Activated CD4-positive, alpha-beta T cell treated with anti-CD3 and anti-CD28 coated beads for 36 hours (primary cell): ENCODE measurements at regions not wholly inside any gene's neighbourhood (a gene's known extent, or its start where the extent isn't known, plus 50 kb on each side); places are given as distances from the start of the nearest gene placed in this dataset.

Experiments used
- ATAC-seq: fragments of 200-7000 bp; cut with Tn5 transposase; one replicate; pipeline ENCODE4 v1.10.0; 2021; ENCODE audit warnings: mild to moderate bottlenecking, moderate library complexity
- CTCF ChIA-PET: fragments of 350-600 bp; sonication (Branson Sonifier 250); formaldehyde crosslinking; loops from one replicate; lab custom pipeline; 2021; ENCODE audit warnings: antibody characterized with exemption; lab: Charles Lee
- POLR2A ChIA-PET: fragments of 350-600 bp; sonication (Branson Sonifier 250); formaldehyde crosslinking; loops from one replicate; lab custom pipeline; 2021; ENCODE audit warnings: antibody characterized with exemption, inconsistent platforms; lab: Charles Lee
- DNase-seq: peaks from one replicate; pipeline ENCODE4 v3.0.0-alpha.2; 2020
- H3K27ac Mint-ChIP-seq: one replicate; pipeline ENCODE4 v1.8.0; 2021; ENCODE audit warnings: mixed read lengths
- H3K27me3 Mint-ChIP-seq: one replicate; pipeline ENCODE4 v1.8.0; 2021; ENCODE audit warnings: mixed read lengths
- H3K36me3 Mint-ChIP-seq: one replicate; pipeline ENCODE4 v1.8.0; 2021; ENCODE audit warnings: low read depth, mixed read lengths
- H3K4me1 Mint-ChIP-seq: one replicate; pipeline ENCODE4 v1.8.0; 2021; ENCODE audit warnings: mixed read lengths
- H3K4me3 Mint-ChIP-seq: one replicate; pipeline ENCODE4 v1.8.0; 2021; ENCODE audit warnings: mild to moderate bottlenecking, moderate library complexity, mixed read lengths
- H3K9me3 Mint-ChIP-seq: one replicate; pipeline ENCODE4 v1.8.0; 2021; ENCODE audit warnings: low read depth, mixed read lengths
- intact Hi-C, 2 experiments: fragments of 100-400 bp; cut with DNase I in 1 of 2; cut with micrococcal nuclease in 1 of 2; formaldehyde crosslinking; loops; one replicate each; pipeline versions ENCODE4 v1.14.2 to v1.15.1; 2022 to 2024; cut with DNase I, micrococcal nuclease

DNA sequence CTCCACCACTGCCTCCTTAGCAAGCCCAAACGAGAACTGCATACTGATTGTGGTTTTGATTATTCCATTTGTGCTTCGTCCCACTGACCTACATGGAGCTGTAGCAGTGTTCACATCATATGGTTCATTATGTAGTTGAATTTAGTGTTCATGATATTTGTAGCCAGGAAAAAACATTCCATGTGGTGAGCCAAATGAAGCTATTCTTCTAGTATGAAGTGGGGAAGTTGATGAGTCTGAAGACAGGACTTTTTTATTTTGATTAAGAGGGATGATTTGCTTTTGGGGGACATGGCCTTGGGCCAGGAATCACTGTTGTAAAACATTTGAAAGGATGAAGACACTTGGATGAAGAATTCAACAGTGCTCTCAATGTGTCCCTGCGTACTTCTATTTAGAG is 192.9 kb upstream of the SLC27A6 start:
- Mint-ChIP-seq H3K4me3 (no peak overlapping the region), H3K36me3 (no peaks in the 10 kb centered on the region), H3K27ac (no peak overlapping the region), H3K27me3 (peaks cover 10% of the 10 kb centered on the region), H3K4me1 (peaks cover 9% of the 10 kb centered on the region), H3K9me3 (no peaks in the 10 kb centered on the region)
- ATAC-seq: no peak
- no peak for DNase-seq
- intact Hi-C loops: no loop called here
- CTCF ChIA-PET: no interaction called here
- POLR2A ChIA-PET: no interaction called here

DNA sequence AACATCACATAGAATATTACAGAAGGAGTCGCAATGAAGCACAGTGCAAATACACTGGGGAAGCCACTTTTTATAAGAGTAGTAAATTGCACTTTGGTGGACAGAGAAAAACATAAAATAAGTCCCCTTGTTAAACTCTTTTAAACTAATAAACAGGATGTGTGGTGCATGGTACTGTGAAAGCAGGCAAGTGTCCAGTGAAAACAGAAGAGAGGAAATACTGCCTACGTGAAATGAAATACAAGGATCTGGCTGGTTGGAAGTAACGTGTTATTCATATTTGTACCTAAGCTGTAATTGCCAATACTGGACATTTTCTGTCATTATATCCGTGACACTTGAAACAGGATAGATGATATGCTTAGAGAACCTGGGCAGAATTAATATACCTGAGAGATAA is 191.9 kb upstream of the SLC27A6 start:
- Mint-ChIP-seq H3K27me3 (peaks cover 10% of the 10 kb centered on the region), H3K36me3 (no peaks in the 10 kb centered on the region), H3K27ac (no peak overlapping the region), H3K9me3 (no peaks in the 10 kb centered on the region), H3K4me3 (no peak overlapping the region), H3K4me1 (peaks cover 14% of the 10 kb centered on the region)
- ChIA-PET POLR2A (no interaction called here), CTCF (no interaction called here)
- intact Hi-C loops: no loop called here
- no peak for DNase-seq
- ATAC-seq: no peak

DNA sequence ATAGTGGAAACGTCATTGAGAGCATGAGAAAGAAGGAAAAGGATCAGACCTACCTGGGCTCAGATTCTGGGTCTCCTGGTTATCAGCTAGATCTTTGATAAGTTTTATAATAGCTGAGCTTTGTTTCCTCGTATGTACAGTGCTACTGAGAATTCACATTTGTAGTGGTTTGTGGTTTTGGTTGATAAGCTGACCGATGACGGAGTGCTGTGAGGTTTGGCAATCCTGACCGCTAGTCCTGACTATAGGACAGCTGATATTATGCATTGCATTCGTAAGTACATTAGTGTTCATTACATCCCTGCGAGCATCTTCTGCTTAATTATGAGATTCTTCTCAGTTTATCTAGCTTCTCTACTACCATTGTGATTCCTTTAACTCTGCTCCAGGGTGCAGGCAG is 190.7 kb upstream of the SLC27A6 start:
- Mint-ChIP-seq H3K4me1 (peaks cover 14% of the 10 kb centered on the region), H3K4me3 (no peak overlapping the region), H3K36me3 (no peaks in the 10 kb centered on the region), H3K9me3 (no peaks in the 10 kb centered on the region), H3K27ac (no peak overlapping the region), H3K27me3 (peaks cover 10% of the 10 kb centered on the region)
- intact Hi-C loops: no loop called here
- CTCF ChIA-PET: no interaction called here
- DNase-seq (no peak), ATAC-seq (no peak)
- POLR2A ChIA-PET: no interaction called here

DNA sequence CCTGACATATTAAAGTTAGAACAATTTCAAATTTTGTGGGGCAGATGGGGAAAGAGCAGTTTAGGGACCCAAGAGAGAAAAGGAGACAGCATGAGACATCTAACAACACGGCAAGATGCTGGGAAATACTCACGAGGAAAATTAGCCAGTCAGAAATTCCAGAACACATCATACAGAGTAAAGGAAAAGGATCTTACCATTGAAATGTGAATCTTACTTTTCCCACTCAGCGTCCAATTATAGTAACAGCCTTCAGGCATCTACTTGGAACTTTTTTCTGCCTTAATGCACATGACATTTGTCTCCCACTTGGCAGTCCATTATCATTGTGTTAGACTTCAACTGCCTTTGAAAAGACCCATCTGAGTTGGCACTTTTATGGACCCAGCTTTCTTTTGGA is 189.7 kb upstream of the SLC27A6 start:
- peaks cover 14% of the 10 kb centered on the region for H3K4me1 Mint-ChIP-seq
- no peaks in the 10 kb centered on the region for H3K36me3 Mint-ChIP-seq
- no peaks in the 10 kb centered on the region for H3K9me3 Mint-ChIP-seq
- ChIA-PET CTCF (no interaction called here), POLR2A (no interaction called here)
- no peak overlapping the region for H3K27ac Mint-ChIP-seq
- no peak overlapping the region for H3K4me3 Mint-ChIP-seq
- DNase-seq: no peak
- intact Hi-C loops: no loop called here
- H3K27me3 Mint-ChIP-seq: peaks cover 10% of the 10 kb centered on the region
- ATAC-seq: no peak

DNA sequence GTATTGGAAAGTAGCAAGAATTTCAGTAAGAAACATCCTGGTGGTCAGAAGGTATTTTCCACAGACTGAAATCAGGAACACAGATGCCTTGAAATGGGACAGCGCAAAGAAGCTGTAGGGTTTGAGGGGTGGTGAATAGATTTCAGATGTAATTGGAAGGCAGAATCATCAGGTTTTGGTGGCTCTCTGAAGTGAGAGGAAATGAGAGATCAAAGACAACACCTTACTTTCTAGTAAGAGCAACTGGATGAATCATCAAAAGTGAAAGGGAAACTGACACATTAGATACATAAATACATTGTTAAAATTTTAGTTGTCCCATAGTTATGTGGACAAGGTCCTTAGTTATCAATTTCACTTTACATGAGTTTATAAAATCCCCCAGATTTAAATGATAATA is 188.2 kb upstream of the SLC27A6 start:
- intact Hi-C loops: no loop called here
- no peaks in the 10 kb centered on the region for H3K36me3 Mint-ChIP-seq
- no peaks in the 10 kb centered on the region for H3K9me3 Mint-ChIP-seq
- ChIA-PET POLR2A (no interaction called here), CTCF (no interaction called here)
- DNase-seq (no peak), ATAC-seq (peak; percentile 81)
- H3K27me3 Mint-ChIP-seq: peaks cover 10% of the 10 kb centered on the region
- H3K4me1 Mint-ChIP-seq: peaks cover 14% of the 10 kb centered on the region
- no peak overlapping the region for H3K4me3 Mint-ChIP-seq
- H3K27ac Mint-ChIP-seq: no peak overlapping the region

DNA sequence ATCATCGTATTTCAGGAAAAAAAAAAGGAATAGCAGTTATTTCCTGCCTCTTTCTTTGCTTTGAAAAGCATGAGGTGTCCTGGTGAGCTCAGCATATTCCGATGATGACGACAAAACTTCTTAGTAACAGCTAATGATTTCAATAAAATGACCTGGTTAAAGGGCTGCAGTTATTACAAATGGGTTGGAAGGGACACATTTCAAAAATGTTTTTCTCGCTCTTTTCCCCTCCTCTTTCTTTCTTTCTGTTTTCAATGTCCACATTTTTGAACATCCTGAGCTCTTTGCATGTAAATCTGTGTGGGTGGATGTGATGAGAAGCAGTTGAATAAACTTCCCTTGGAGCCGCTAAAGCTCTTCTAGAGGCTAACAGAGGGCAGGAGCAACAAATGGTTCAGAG is 186.8 kb upstream of the SLC27A6 start:
- no peaks in the 10 kb centered on the region for H3K9me3 Mint-ChIP-seq
- CTCF ChIA-PET: interaction anchor here (0.7 to 1.0 kb wide), 2 partner anchors 16 to 1029 kb away, joined by 3 read pairs; no protein-coding TSS in a partner anchor
- peaks cover 14% of the 10 kb centered on the region for H3K4me1 Mint-ChIP-seq

DNA sequence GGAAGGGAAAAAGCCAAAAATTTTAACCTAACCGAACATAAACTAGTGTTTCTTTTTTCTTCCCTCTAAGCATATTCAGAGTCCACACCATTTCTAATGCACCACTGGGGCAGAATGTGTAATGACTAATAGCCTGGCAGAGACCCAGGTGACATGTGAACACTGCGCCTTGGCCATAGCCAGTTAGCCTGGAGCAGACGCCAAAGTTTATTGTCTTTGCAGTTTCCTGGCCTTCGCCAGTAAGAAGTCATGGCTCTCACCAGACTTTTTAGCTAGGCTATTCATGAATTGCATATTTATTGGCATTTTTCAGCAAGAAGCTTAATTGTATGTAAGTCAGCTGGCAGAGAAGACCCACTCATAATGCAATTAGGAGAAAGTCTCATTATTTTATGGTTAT is 182.8 kb upstream of the SLC27A6 start:
- ChIA-PET POLR2A (no interaction called here), CTCF (no interaction called here)
- H3K27me3 Mint-ChIP-seq: no peaks in the 10 kb centered on the region
- intact Hi-C loops: no loop called here
- no peak for DNase-seq
- no peaks in the 10 kb centered on the region for H3K9me3 Mint-ChIP-seq
- peaks cover 4% of the 10 kb centered on the region for H3K4me1 Mint-ChIP-seq
- no peaks in the 10 kb centered on the region for H3K36me3 Mint-ChIP-seq
- no peak for ATAC-seq
- no peak overlapping the region for H3K4me3 Mint-ChIP-seq
- no peak overlapping the region for H3K27ac Mint-ChIP-seq

More for the DNA sequence above, 186.8 kb upstream of the SLC27A6 start:
- H3K27me3 Mint-ChIP-seq: peaks cover 6% of the 10 kb centered on the region
- intact Hi-C loops: no loop called here
- POLR2A ChIA-PET: no interaction called here
- H3K36me3 Mint-ChIP-seq: no peaks in the 10 kb centered on the region
- ATAC-seq (no peak), DNase-seq (no peak)
- no peak overlapping the region for H3K27ac Mint-ChIP-seq
- H3K4me3 Mint-ChIP-seq: no peak overlapping the region

DNA sequence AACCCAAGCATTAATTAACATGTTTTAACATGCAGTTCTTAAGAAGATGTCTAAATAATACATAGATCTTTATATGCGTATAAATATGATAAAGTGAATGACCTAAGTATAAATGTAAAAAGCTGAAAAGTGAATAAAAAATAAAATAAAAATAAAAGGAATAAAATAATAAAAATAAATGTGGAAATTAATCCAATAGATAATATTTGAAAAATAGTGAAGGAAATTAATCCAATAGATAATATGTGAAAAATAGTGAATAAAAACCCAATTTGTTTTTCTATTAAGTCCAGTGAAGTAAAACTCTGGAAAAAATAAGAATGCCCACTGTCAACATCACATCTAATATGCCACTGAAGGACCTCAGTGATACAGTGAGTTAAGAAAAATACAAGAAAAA is 180.6 kb upstream of the SLC27A6 start:
- no peak for DNase-seq
- no peak for ATAC-seq
- CTCF ChIA-PET: no interaction called here
- Mint-ChIP-seq H3K4me1 (no peaks in the 10 kb centered on the region), H3K4me3 (no peak overlapping the region), H3K9me3 (no peaks in the 10 kb centered on the region), H3K27me3 (no peaks in the 10 kb centered on the region), H3K36me3 (no peaks in the 10 kb centered on the region), H3K27ac (no peak overlapping the region)
- POLR2A ChIA-PET: no interaction called here
- intact Hi-C loops: no loop called here

DNA sequence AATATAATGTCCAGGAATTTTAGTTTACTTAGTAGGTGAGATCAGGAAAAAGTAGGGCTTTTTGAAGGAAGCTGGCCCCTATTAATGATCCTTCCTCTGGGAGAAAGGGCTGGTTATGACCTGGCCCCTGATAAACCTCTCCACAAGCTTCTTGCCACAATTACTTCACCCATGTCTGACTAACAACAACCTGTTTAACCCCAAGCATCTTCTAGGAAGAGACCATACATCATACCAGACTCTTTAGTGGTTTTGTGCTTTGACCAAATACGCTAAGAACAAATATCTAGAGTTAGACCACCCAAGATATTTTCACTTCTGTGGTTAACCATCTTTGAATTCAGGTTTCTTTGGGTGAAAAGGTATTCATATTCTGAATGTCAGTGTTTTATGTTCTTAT is 174.0 kb upstream of the SLC27A6 start:
- Mint-ChIP-seq H3K4me3 (no peak overlapping the region), H3K4me1 (no peaks in the 10 kb centered on the region), H3K27me3 (no peaks in the 10 kb centered on the region), H3K9me3 (no peaks in the 10 kb centered on the region), H3K36me3 (no peaks in the 10 kb centered on the region), H3K27ac (no peak overlapping the region)
- intact Hi-C loops: no loop called here
- CTCF ChIA-PET: no interaction called here
- ATAC-seq (no peak), DNase-seq (no peak)
- POLR2A ChIA-PET: no interaction called here

DNA sequence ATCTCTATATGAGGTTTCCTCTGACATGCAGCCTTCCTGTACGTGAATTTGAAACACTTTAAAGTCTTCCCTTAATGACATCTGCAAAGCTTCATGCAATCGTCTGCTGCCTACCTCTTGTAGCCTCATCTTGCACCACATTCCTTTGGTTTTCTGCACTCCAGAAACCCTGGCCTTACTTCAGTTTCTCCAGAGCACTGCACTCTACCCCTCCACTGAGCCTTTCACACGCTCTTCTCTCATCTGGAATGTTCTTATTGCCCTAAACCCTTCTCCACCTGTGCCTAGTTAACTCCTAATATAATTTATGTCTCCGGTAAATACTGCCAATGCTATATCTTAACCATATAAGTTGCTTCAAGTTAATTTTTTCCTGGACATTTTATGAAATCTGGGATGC is 168.8 kb upstream of the SLC27A6 start:
- POLR2A ChIA-PET: no interaction called here
- peaks cover 2% of the 10 kb centered on the region for H3K27me3 Mint-ChIP-seq
- ATAC-seq (no peak), DNase-seq (no peak)
- H3K27ac Mint-ChIP-seq: no peak overlapping the region
- no peaks in the 10 kb centered on the region for H3K4me1 Mint-ChIP-seq
- CTCF ChIA-PET: no interaction called here
- intact Hi-C loops: no loop called here
- no peaks in the 10 kb centered on the region for H3K9me3 Mint-ChIP-seq
- H3K36me3 Mint-ChIP-seq: no peaks in the 10 kb centered on the region
- no peak overlapping the region for H3K4me3 Mint-ChIP-seq

DNA sequence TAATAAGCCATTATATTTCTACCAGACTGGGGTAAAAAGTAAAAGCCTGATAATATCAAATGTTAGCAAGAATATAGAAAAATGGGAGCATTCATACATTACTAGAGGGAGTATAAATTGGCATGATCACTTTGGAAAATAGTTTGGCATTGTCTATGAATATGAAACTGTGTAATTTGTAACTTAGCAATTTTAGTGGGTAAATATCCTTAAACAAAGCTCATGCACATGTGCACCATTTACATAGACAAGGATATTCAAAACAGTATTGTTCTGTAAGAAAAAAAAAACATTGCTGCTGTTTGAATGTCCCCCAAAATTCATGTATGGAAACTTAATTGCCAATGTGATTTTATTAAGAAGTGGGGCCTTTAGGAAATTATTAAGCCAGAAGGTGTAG is 166.4 kb upstream of the SLC27A6 start:
- intact Hi-C loops: no loop called here
- H3K4me1 Mint-ChIP-seq: no peaks in the 10 kb centered on the region

DNA sequence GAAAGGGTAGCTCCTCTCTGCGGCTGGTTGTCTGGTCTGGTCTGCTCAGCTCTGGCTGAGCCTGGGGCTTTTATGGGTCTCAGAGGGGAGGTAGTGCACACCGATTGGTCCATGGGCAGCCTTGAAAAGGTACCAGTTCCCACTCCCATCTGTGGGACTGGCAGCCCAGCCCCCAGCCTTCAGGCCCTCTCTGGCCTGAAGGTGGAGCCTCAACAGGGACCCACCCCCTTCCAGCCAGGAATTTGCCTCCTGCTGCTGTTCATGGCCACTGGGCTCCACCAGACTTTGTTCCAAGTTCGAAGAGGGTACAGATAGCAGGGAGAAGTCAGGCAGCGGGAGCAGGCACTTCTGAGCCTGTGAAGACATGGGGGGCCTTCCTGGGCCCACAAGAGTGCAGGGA is 165.3 kb upstream of the SLC27A6 start:
- no peak for DNase-seq
- no peak for ATAC-seq
- H3K27me3 Mint-ChIP-seq: peaks cover 2% of the 10 kb centered on the region
- ChIA-PET POLR2A (no interaction called here), CTCF (interaction anchor here (0.5 kb wide), 1 partner anchor 261 kb away, joined by 3 read pairs; no protein-coding TSS in a partner anchor)
- no peaks in the 10 kb centered on the region for H3K36me3 Mint-ChIP-seq
- no peak overlapping the region for H3K27ac Mint-ChIP-seq
- intact Hi-C loops: no loop called here
- no peaks in the 10 kb centered on the region for H3K4me1 Mint-ChIP-seq
- H3K9me3 Mint-ChIP-seq: no peaks in the 10 kb centered on the region
- H3K4me3 Mint-ChIP-seq: no peak overlapping the region

More for the DNA sequence above, 166.4 kb upstream of the SLC27A6 start:
- ChIA-PET CTCF (no interaction called here), POLR2A (no interaction called here)
- H3K27me3 Mint-ChIP-seq: peaks cover 2% of the 10 kb centered on the region
- no peak overlapping the region for H3K27ac Mint-ChIP-seq
- DNase-seq (no peak), ATAC-seq (no peak)
- no peaks in the 10 kb centered on the region for H3K36me3 Mint-ChIP-seq
- no peaks in the 10 kb centered on the region for H3K9me3 Mint-ChIP-seq
- no peak overlapping the region for H3K4me3 Mint-ChIP-seq

DNA sequence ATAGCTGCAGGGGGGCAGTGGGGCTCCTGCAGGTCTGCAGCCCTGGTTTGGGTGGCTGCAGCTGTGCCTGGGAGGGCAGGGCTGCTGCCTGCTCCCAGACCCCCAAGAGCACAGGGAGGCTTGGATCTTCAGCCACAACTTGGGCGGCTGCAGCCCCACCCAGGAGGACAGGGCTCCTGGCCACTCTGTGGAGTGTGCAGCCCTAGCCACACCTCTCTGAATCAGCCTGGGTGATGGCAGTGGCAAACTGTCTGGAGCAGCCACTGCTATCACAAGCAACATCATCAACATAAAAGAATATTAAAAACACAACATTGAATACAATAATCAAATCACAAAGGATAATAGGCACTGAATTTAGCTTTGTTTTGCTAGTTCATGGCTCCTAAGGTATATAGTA is 164.9 kb upstream of the SLC27A6 start:
- H3K36me3 Mint-ChIP-seq: no peaks in the 10 kb centered on the region
- intact Hi-C loops: no loop called here
- no peak for DNase-seq
- no peaks in the 10 kb centered on the region for H3K9me3 Mint-ChIP-seq
- POLR2A ChIA-PET: no interaction called here
- H3K4me1 Mint-ChIP-seq: no peaks in the 10 kb centered on the region
- peaks cover 2% of the 10 kb centered on the region for H3K27me3 Mint-ChIP-seq
- CTCF ChIA-PET: no interaction called here
- H3K27ac Mint-ChIP-seq: no peak overlapping the region
- ATAC-seq: no peak
- H3K4me3 Mint-ChIP-seq: no peak overlapping the region
